VCaP (cell line): ENCODE measurements at regions not wholly inside any gene's neighbourhood (a gene's known extent, or its start where the extent isn't known, plus 50 kb on each side); places are given as distances from the start of the nearest gene placed in this dataset.
"Not testable (repeated sequence)": the region's sequence is repeated elsewhere in the genome, so short reads cannot be mapped to it uniquely, and the experiment has no call there.

Source experiments
- H3K27ac ChIP-seq: fragments of 450-650 bp; 2 replicates; pipeline ENCODE4 v1.5.1; 2017
- TF ChIP-seq, protein P1 (sequence below): fragments of 450-650 bp; conservative IDR thresholded peaks from 2 replicates; pipeline ENCODE4 v1.5.1; 2017; ENCODE audit warnings: mild to moderate bottlenecking, moderate library complexity

DNA sequence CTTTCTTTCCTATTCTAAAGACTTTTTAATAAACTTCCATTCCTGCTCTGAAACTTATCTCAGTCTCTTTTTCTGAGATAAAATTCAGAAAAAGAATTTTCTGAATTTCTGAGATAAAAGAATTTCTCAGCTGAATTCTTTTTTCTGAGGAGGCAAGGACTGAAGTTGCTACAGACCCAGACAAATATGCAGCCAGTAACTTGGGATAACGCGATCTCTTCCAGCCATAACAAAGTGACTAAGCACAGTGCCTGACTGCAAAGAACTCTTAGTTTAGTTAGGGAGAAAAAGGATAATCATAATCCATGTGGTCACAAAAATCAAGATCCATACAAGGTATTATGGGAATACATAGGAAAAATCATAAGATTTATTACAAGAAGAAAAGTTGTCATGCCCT is 222.0 kb upstream of the GAP43 start:
- no peak overlapping the region for H3K27ac ChIP-seq
- TF ChIP-seq, protein P1, sequence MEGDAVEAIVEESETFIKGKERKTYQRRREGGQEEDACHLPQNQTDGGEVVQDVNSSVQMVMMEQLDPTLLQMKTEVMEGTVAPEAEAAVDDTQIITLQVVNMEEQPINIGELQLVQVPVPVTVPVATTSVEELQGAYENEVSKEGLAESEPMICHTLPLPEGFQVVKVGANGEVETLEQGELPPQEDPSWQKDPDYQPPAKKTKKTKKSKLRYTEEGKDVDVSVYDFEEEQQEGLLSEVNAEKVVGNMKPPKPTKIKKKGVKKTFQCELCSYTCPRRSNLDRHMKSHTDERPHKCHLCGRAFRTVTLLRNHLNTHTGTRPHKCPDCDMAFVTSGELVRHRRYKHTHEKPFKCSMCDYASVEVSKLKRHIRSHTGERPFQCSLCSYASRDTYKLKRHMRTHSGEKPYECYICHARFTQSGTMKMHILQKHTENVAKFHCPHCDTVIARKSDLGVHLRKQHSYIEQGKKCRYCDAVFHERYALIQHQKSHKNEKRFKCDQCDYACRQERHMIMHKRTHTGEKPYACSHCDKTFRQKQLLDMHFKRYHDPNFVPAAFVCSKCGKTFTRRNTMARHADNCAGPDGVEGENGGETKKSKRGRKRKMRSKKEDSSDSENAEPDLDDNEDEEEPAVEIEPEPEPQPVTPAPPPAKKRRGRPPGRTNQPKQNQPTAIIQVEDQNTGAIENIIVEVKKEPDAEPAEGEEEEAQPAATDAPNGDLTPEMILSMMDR, result no peak

DNA sequence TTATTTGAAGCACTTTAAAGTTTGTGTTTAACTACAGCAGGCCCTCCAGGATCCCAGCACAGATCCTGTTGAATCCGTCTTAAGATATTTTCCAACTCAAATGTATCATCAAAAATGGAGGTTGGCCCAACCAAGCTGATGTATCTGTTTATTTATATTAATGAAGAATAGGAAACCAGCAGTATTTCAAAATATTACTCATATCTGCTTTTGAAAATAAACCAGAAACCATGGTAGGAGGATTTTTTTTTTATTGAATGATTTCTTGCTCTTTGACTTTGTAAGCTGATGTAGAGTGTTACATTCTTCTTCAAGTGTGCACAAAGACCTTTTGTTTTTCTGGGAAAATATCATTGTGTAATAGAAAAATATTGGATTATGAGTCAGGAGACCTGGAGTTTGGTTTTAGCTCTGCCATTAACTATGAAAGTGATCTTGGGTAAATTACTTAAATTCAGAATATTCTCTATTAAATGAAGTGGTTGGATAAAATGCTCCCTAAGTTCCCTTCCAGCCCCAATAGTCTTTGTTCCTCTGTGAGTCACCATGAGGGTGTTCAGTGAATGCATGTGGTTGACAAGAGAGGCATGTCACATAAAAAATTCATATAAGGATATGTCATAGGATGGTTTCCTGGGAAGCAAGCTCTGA is 221.3 kb upstream of the GAP43 start:
- no peak overlapping the region for H3K27ac ChIP-seq
- TF ChIP-seq, protein P1, result no peak

DNA sequence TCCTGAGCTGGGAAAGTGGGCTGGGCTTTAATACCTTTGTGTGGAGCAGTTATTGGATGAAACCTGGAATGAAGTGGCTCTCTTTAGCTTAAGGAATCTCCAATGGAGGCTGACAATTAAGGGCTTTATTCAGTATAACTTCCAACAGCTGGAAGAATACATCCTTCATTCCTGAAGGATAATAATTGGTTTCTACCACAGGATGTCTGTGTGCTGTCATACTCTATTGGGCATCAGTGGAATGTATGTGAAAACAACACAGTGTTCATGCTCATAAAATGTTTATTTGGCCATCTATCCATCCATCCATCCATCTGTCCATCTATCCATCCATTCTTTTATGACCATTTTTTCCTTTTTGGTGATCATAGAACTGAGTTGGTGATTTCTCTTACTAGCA is 220.7 kb upstream of the GAP43 start:
- H3K27ac ChIP-seq, result no peak overlapping the region
- TF ChIP-seq, protein P1, result no peak

DNA sequence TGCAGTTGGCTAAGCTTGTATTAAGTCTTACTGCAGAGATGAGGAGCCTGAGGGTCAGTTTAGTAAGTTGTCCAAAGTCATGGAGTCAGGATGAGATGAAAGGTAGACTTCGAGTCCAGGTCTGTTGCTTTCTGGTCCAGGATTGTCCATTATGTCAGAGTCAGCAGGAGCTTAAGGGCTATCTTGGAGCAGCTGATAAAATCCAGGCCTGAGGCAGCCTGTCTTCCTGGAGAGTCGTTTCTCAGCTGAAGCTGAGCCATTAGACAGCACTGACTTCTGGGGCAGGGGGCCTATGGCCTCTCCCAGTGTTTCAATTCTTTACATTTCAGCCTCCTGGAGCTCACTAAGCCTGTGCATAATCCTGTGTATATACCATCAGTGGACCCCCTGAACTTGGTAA is 219.5 kb upstream of the GAP43 start:
- no peak overlapping the region for H3K27ac ChIP-seq
- TF ChIP-seq, protein P1, result no peak

DNA sequence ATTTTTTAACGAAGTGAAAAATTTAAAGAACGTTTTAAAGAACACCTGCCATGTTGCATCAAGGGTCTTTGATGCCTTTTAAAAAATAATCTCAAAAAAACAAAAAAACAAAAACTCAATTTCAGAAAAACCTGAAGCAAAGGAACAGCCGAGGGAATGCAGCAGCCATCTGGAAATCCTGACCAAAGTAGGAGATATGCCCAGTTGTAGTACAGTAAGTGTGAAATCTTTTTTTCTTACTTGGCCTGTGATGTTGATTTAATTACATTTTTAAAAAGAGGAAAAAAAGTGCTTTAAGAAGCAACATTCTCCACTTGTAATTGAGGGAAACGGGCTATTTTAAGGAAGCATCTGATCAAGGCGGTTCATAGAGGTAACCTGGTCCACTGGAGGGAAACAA is 213.7 kb upstream of the GAP43 start:
- no peak overlapping the region for H3K27ac ChIP-seq
- TF ChIP-seq, protein P1, result no peak

DNA sequence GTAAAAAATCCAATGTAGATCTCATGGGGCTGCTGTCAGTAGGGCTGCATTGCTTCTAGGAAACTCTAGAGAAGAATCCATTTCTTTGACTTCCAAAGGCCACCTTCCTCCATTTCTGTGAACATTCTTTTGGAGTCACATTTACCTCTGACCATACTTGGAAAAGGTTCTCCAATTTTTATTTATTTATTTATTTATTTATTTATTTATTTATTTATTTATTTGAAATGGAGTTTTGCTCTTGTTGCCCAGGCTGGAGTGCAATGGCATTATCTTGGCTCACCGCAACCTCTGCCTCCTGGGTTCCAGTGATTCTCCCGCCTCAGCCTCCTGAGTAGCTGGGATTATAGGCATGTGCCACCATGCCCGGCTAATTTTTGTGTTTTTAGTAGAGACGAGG is 208.7 kb upstream of the GAP43 start:
- not testable (repeated sequence) for H3K27ac ChIP-seq

DNA sequence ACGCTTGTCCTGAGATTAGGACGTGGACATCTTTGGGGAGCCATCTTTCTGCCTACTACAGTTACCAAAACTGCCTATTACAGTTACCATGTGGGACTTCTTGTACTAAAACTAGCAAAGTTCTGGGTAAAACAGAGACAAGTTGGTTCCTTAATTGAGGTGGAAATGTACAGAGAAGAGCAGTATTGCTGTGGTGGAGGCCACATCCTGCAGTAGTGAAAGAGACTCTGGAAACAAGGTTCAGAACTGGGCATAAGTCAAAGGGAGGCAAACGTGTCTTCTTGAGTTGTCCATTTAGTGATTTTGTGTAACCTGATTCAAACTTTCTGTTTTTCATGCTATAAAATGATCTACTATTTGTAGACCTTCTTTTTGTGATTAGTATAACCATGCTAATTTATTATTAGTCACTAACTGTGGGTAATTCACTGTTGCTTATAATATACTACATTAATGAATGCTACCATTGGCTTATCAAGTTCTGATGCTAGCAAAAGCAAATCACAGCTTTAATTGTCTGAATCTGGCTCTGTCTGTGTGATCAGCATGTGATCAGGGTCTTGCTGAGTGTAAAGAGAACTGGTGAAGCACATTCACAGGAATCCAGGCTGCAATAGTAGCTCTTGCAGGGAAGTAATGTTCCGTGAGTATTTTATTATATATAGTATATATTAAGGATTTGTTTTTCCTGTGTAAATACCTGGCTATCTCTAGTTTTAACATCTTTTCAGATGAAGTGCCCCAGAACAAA is 207.9 kb upstream of the GAP43 start:
- TF ChIP-seq, protein P1, result no peak
- H3K27ac ChIP-seq, result no peak overlapping the region

DNA sequence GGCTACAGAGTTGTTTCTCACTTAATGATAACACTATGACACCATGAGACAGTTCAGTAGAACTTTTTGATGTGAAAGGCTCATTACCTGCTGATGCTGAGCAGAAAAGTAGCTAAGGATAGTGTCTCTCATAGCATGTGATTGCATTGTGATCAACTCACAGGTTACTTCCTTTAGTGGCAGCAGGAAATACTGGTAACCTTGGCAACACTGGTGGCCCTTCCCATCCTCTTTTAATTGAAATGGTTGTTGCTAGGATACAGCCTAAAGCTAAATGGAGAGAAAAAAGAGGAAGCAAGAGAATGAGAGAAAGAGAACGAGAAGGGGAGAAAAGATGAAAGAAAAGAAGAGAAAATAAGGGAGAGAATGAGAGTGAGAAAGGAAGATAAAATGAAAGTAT is 204.7 kb upstream of the GAP43 start:
- no peak overlapping the region for H3K27ac ChIP-seq
- TF ChIP-seq, protein P1, result no peak
